Mesodermal cell (in vitro differentiated cells): ENCODE measurements at regions not wholly inside any gene's neighbourhood (a gene's known extent, or its start where the extent isn't known, plus 50 kb on each side); places are given as distances from the start of the nearest gene placed in this dataset.

ENCODE experiments used
- H3K27ac ChIP-seq: 2 replicates; pipeline ENCODE4 v1.7.0; 2013; ENCODE audit warnings: mild to moderate bottlenecking, low read depth, low read length, moderate library complexity; ENCODE audit not compliant: severe bottlenecking
- H3K36me3 ChIP-seq: 2 replicates; pipeline ENCODE4 v1.7.1; 2013; ENCODE audit warnings: mild to moderate bottlenecking, low read length, moderate library complexity; ENCODE audit not compliant: control insufficient read depth, insufficient read depth
- H3K4me1 ChIP-seq: one replicate; pipeline ENCODE4 v1.7.1; 2013; ENCODE audit warnings: mild to moderate bottlenecking, low read length; ENCODE audit not compliant: insufficient read depth, control insufficient read depth, poor library complexity, severe bottlenecking
- H3K4me3 ChIP-seq: 2 replicates; pipeline ENCODE4 v1.7.0; 2013; ENCODE audit warnings: low read length, control low read depth, mild to moderate bottlenecking; ENCODE audit not compliant: insufficient read depth, poor library complexity, severe bottlenecking; ENCODE audit errors: extremely low read depth
- H3K9me3 ChIP-seq: 2 replicates; pipeline ENCODE4 v1.7.1; 2013; ENCODE audit warnings: mild to moderate bottlenecking, low read length, moderate library complexity; ENCODE audit not compliant: control insufficient read depth
- WGBS, 2 experiments: methylation state at CpG; one replicate each; pipeline ENCODE4 v1.1.5; 2013; ENCODE audit warnings: missing lambda C conversion rate in 2 of 2; ENCODE audit not compliant: insufficient coverage in 2 of 2; 5-methylcytosine and 5-hydroxymethylcytosine counted together

DNA sequence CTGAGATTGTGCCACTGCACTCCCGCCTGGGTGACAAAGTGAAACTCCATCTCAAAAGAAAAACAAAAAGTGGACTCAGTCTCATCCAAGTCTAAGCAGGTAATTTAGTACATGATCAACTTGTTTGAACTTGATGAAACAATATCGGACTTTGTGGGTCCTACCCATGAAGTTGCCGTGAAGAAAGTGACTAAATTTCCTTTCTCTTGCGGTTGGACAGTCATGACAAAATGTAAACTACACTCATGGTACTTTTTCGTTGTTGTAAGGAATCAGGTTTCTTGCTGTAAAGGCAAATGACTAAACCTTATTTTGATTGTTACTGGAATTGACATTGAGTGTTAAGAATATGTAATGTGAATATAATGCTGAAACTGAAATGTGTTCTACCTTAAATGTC lies 164.5 kb upstream of the PLET1 start:
- Histone ChIP-seq H3K36me3 (no peaks in the 10 kb centered on the region), H3K4me3 (no peak overlapping the region), H3K9me3 (no peaks in the 10 kb centered on the region), H3K4me1 (no peaks in the 10 kb centered on the region), H3K27ac (no peak overlapping the region)
- 65 to 96% methylated on average over 4 to 5 of the region's 5 CpGs for WGBS, 2 experiments

DNA sequence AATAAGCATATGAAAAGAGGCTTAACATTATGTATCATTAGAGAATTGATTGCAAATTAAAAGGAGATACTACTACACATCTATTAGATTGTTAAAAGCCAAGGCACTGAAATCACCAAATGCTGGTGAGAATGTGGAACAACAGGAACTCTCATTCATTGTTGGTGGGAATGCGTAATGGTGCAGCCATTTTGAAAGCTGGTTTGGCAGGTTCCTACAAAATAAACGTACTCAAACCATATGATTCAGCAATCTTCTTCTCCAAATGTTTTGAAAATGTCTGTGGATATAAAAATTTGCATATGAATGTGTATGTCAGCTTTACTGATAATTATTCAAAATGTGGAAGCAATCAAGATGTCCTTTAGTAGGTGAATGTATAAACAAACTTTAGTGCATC lies 176.4 kb upstream of the PLET1 start:
- H3K4me3 ChIP-seq = no peak overlapping the region
- no peaks in the 10 kb centered on the region for H3K36me3 ChIP-seq
- H3K27ac ChIP-seq = no peak overlapping the region
- H3K9me3 ChIP-seq = no peaks in the 10 kb centered on the region
- WGBS, 2 experiments = 86% methylated on average over 2 of the region's 2 CpGs; no CpG with 5 or more reads in 1 of the 2 experiments
- no peaks in the 10 kb centered on the region for H3K4me1 ChIP-seq

DNA sequence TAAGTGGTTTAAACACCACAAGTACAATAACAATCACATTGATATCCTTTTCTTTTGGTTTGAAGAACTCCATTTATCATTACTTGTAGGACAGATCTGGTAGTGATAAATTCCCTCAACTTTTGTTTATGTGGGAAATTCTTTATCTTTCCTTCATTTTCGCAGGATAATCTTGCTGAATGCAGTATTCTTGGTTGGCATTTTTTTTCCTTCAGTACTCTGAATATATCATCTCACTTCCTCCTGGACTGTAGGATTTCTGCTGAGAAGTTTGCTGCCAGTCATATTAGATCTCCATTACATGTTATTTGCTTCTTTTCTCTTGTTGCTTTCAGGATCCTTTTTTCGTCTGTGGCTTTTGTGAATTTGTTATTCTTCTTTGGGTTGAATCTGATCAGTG lies 179.0 kb upstream of the PLET1 start:
- H3K4me3 ChIP-seq = no peak overlapping the region
- no peaks in the 10 kb centered on the region for H3K36me3 ChIP-seq
- H3K27ac ChIP-seq = no peak overlapping the region
- no CpG with 5 or more reads among the region's 2 CpGs for WGBS, 2 experiments
- no peaks in the 10 kb centered on the region for H3K4me1 ChIP-seq
- no peaks in the 10 kb centered on the region for H3K9me3 ChIP-seq

DNA sequence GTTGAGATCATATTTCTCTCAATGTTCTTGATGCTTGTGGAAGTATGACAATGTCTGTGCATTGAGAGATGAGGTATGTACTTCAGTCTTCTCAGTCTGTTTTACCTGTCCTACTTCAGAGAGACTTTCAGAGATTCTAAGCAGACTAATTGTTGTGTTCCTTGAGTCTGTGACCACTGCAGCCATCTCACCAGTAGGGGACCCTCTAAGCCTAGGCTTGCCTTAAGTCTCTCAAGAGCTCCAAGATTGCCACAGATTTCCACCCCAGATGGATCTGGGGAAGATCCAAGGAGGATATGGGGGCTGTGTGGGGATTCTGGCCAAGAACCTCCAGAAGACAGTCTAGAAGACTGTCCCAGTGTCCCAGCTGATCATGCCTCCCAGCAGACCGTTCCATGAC lies 179.9 kb upstream of the PLET1 start:
- Histone ChIP-seq H3K4me3 (no peak overlapping the region), H3K27ac (no peak overlapping the region), H3K4me1 (no peaks in the 10 kb centered on the region), H3K36me3 (no peaks in the 10 kb centered on the region), H3K9me3 (no peaks in the 10 kb centered on the region)
- WGBS, 2 experiments = 86 to 100% methylated on average over 1 of the region's 1 CpG

- no peaks in the 10 kb centered on the region for H3K36me3 ChIP-seq
- no peaks in the 10 kb centered on the region for H3K9me3 ChIP-seq
- H3K4me3 ChIP-seq = no peak overlapping the region
- 60% methylated on average over 2 of the region's 4 CpGs; no CpG with 5 or more reads in 1 of the 2 experiments for WGBS, 2 experiments
- H3K27ac ChIP-seq = no peak overlapping the region
- H3K4me1 ChIP-seq = no peaks in the 10 kb centered on the region
These were observed 187.5 kb upstream of the PLET1 start for GRCh38 chr11:112448168-112448567.

DNA sequence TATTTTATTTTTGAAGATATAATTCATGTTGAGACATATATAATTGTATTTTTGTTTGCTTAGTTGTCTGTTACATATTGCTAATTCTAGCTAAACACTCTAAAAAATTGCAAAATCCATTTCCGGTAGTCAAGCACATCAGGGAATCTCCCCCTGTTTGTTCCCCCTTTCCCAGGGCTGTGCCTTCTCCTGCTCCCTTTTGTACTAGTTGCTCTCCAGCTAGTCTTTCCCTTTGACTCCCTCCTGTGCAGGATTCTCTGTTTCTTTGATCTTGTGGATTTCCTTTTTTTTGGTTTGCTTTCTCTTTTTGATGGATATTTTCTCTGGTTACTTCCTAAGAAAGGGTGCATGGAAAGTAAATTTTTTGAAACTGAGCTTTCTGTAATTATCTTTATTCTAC lies 188.1 kb upstream of the PLET1 start:
- Histone ChIP-seq H3K4me3 (no peak overlapping the region), H3K4me1 (no peaks in the 10 kb centered on the region), H3K27ac (no peak overlapping the region), H3K9me3 (no peaks in the 10 kb centered on the region), H3K36me3 (no peaks in the 10 kb centered on the region)
- 100% methylated on average over 1 of the region's 1 CpG for WGBS, 2 experiments

GRCh38 chr11:112451250-112451649 lies 190.6 kb upstream of the PLET1 start:
- Histone ChIP-seq H3K36me3 (no peaks in the 10 kb centered on the region), H3K4me3 (no peak overlapping the region), H3K27ac (no peak overlapping the region), H3K9me3 (no peaks in the 10 kb centered on the region), H3K4me1 (no peaks in the 10 kb centered on the region)
- 89 to 97% methylated on average over 2 to 4 of the region's 4 CpGs for WGBS, 2 experiments

GRCh38 chr11:112453601-112454577 lies 193.2 kb upstream of the PLET1 start:
- H3K36me3 ChIP-seq = no peaks in the 10 kb centered on the region
- no peaks in the 10 kb centered on the region for H3K9me3 ChIP-seq
- H3K4me1 ChIP-seq = no peaks in the 10 kb centered on the region
- no peak overlapping the region for H3K4me3 ChIP-seq
- WGBS, 2 experiments = 93 to 100% methylated on average over 1 to 2 of the region's 4 CpGs
- H3K27ac ChIP-seq = no peak overlapping the region

DNA sequence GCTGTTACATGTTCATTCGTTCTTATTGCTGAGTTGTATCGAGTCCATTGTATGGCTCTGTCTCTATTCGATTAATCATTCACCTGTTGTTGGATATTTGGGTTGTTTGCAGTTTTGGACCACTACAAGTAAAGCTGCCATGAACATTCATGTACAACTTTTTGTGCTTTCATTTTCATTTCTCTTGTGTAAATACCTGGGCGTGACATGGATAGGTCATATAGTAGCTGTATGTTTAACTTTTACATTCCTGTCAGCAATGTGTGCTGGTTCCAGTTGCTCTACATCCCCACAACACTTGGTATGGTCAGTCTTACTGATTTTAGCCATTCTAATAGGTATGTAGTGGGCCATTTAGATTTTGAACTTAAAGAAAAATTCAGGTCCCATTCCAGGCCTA lies 194.2 kb upstream of the PLET1 start:
- Histone ChIP-seq H3K27ac (no peak overlapping the region), H3K4me3 (no peak overlapping the region), H3K9me3 (no peaks in the 10 kb centered on the region), H3K4me1 (no peaks in the 10 kb centered on the region), H3K36me3 (no peaks in the 10 kb centered on the region)
- WGBS, 2 experiments = 96% methylated on average over 3 of the region's 4 CpGs; no CpG with 5 or more reads in 1 of the 2 experiments

DNA sequence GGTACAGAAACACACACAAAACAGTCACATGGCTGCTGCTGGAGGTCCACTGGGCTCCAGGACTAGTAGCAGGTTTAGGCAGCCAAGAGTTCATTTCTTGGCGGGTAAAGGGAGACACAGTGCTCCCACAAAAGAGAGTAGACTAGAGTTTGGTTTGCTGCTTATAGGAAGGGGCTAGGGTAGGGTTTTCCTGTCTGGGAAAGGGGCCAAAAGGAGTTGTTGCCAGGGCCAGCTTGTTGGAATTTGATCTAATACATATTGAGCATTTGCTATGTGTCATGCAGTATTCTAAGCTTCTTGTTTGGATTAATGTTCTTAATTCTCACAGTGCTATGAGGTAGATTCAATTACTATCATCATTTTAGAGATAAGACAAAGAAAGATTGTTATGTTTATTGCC lies 195.1 kb upstream of the PLET1 start:
- no peak overlapping the region for H3K4me3 ChIP-seq
- H3K4me1 ChIP-seq = no peaks in the 10 kb centered on the region

GRCh38 chr11:112457532-112457931 lies 196.9 kb upstream of the PLET1 start:
- H3K4me3 ChIP-seq = no peak overlapping the region
- no peaks in the 10 kb centered on the region for H3K36me3 ChIP-seq
- no CpG with 5 or more reads among the region's 2 CpGs for WGBS, 2 experiments
- H3K9me3 ChIP-seq = no peaks in the 10 kb centered on the region
- H3K27ac ChIP-seq = no peak overlapping the region
- H3K4me1 ChIP-seq = no peaks in the 10 kb centered on the region

More for the DNA sequence above, 195.1 kb upstream of the PLET1 start:
- WGBS, 2 experiments = 88 to 100% methylated on average over 1 of the region's 1 CpG
- Histone ChIP-seq H3K36me3 (no peaks in the 10 kb centered on the region), H3K9me3 (no peaks in the 10 kb centered on the region), H3K27ac (no peak overlapping the region)
